ENCODE measurements at regions not wholly inside any gene's neighbourhood (a gene's known extent, or its start where the extent isn't known, plus 50 kb on each side); places are given as distances from the start of the nearest gene placed in this dataset.

DNA sequence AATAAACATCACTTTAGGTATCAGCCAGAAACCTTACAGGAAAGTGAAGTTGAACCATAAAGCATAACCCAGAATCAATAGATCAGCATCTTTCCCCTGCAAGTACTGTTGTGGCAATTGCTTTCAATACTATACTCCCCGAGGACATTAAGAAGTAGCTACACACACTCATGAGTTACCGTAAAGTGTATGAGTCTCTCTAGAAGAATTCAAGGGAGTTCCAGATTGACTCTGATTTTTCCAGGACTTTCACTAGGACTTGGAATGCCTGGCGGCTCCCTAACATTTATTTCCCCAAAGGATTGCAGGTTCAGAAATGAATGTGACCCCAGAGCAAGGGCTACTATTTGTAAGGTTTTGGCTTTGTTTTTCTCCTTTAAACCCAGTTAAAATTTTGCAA, 465.4 kb upstream of the MDGA2 start:
- TF ChIP-seq, protein P1, sequence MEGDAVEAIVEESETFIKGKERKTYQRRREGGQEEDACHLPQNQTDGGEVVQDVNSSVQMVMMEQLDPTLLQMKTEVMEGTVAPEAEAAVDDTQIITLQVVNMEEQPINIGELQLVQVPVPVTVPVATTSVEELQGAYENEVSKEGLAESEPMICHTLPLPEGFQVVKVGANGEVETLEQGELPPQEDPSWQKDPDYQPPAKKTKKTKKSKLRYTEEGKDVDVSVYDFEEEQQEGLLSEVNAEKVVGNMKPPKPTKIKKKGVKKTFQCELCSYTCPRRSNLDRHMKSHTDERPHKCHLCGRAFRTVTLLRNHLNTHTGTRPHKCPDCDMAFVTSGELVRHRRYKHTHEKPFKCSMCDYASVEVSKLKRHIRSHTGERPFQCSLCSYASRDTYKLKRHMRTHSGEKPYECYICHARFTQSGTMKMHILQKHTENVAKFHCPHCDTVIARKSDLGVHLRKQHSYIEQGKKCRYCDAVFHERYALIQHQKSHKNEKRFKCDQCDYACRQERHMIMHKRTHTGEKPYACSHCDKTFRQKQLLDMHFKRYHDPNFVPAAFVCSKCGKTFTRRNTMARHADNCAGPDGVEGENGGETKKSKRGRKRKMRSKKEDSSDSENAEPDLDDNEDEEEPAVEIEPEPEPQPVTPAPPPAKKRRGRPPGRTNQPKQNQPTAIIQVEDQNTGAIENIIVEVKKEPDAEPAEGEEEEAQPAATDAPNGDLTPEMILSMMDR (conservative IDR thresholded peaks at IDR 0.05; ENCODE audit: low read depth, low read length): no peak
- DNase-seq (ENCODE audit: low read depth): no peak
- no peak overlapping the region for H3K4me3 ChIP-seq (ENCODE audit: low read depth, low read length)

DNA sequence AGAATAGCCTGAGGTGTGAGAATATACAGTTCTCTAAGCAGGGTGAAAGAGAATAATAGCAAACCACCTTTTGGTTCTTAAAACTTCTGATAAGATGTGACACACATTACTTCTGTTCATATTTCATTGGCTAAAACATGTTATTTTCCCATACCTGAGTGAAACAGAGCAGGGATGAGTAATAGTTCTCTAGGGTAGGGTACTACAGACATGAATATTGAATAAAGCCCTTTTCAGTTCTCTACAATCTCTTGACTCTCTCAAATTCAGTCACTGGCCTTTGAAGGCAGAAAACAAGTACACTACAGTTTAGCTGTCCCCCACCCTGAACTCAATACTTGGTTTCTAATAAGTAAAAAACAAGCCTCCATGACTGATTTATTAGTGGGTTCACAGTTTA, 454.1 kb upstream of the MDGA2 start:
- H3K4me3 ChIP-seq (ENCODE audit: low read depth, low read length): no peak overlapping the region
- TF ChIP-seq, protein P1 (conservative IDR thresholded peaks at IDR 0.05; ENCODE audit: low read depth, low read length): no peak
- no peak for DNase-seq (ENCODE audit: low read depth)

DNA sequence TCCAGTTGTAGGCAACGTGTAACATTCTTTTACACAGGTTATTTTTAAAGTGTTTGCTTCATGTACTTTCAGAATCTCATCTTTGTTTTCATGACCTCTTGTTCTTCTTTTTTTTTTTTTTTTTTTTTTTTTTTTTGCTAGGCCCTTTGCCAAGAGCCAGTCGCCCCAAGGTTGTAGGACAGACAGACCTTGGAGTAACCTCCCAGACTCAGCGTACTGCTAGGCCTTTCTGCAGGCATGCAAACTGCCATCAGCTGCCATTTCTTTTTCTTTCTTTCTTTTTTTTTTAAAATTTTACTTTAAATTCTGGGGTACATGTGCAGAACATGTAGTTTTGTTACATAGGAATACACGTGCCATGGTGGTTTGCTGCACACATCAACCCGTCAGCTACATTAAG, 452.3 kb upstream of the MDGA2 start:
- H3K4me3 ChIP-seq (ENCODE audit: low read depth, low read length): no peak overlapping the region
- DNase-seq (ENCODE audit: low read depth): no peak
- TF ChIP-seq, protein P1 (conservative IDR thresholded peaks at IDR 0.05; ENCODE audit: low read depth, low read length): no peak

DNA sequence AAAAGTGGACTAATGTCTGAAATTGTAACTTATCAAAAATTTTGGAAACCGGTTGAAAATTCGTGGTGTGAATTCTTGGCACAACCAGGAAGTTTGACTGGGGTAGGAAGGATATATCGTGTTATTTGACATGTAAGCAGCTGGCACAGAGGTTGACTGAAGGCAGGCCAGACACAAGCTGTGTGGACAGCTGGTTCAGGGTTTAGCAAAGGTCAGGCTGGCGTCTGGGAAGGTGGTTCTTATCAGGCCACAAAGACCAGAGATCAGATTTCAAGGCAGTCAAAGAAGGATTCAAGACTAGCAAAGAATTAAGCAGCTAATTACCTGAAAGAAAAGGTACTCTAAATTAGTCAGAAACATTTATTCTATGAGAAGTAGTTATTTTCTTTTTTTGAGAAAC, 450.2 kb upstream of the MDGA2 start:
- TF ChIP-seq, protein P1 (conservative IDR thresholded peaks at IDR 0.05; ENCODE audit: low read depth, low read length): no peak
- H3K4me3 ChIP-seq (ENCODE audit: low read depth, low read length): no peak overlapping the region
- no peak for DNase-seq (ENCODE audit: low read depth)

DNA sequence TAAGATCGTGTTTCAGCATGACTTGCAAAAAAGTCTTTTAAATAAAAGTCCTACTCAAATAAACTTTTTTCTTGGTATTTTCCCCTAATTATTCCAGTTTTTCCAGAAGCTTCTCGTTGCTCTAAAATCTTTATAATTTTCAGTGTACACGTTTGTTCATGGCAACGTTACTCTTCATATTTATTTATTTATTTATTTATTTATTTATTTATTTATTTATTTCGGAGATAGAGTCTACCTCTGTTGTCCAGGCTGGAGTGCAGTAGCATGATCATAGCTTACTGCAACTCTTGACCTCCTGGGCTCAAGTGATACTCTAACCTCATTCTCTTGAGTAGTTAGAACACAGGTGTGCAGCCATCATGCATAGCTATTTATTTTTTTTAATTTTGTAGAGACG, 438.3 kb upstream of the MDGA2 start:
- TF ChIP-seq, protein P1 (conservative IDR thresholded peaks at IDR 0.05; ENCODE audit: low read depth, low read length): no peak
- no peak for DNase-seq (ENCODE audit: low read depth)
- H3K4me3 ChIP-seq (ENCODE audit: low read depth, low read length): no peak overlapping the region

DNA sequence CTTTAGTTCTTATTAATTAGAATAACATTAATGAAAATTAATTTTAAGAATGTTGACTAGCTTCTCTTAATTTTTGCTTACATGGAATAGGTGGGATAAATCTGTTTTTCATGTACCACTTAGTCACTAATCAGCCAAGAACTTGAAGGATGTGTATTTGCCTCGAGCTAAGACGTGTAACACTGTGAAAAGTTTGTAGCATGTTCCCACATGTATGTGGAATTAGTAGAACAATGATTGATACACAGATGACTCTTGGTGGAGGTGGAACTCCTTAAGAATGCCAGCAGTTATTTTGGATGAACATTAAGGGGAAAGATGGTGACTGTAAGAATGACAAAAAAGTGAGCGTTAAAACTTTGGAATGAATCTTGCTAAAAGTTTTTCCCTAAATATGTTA, 435.7 kb upstream of the MDGA2 start:
- TF ChIP-seq, protein P1 (conservative IDR thresholded peaks at IDR 0.05; ENCODE audit: low read depth, low read length): no peak
- DNase-seq (ENCODE audit: low read depth): no peak

DNA sequence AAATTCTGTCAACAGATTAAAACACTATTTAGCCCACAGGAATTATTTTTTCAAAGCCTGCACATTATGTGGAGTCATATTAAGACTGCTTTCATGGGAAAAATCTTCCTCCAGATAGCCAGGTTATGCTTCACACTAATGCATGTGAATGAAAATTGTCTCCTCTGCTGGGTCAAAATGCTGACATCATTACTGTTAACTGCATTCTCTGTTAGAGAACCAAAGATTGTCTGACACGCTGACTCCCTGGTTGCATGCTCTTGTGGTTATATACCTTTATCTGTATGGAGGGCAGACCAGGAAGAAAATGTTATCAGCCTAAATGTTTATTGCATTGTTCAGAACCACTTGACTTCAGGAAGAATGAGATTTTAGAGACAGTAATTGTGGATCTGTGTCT, 432.2 kb upstream of the MDGA2 start:
- no peak for DNase-seq (ENCODE audit: low read depth)
- H3K4me3 ChIP-seq (ENCODE audit: low read depth, low read length): no peak overlapping the region
- TF ChIP-seq, protein P1 (conservative IDR thresholded peaks at IDR 0.05; ENCODE audit: low read depth, low read length): no peak

More for the DNA sequence above, 435.7 kb upstream of the MDGA2 start:
- no peak overlapping the region for H3K4me3 ChIP-seq (ENCODE audit: low read depth, low read length)
